Sigmoid colon (tissue), 4 donors: ENCODE measurements at regions not wholly inside any gene's neighbourhood (a gene's known extent, or its start where the extent isn't known, plus 50 kb on each side); places are given as distances from the start of the nearest gene placed in this dataset.
"Not testable (repeated sequence)": the region's sequence is repeated elsewhere in the genome, so short reads cannot be mapped to it uniquely, and the experiment has no call there.

Source experiments
- EP300 ChIP-seq, 4 donors: sonication (generic); formaldehyde crosslinking; IDR thresholded peaks; one replicate each; pipeline ENCODE4 v1.6.1; 2017; ENCODE audit warnings: antibody characterized with exemption in 4 of 4
- POLR2A ChIP-seq, 2 donors: fragments of 450-650 bp; IDR thresholded peaks; one replicate each; pipeline ENCODE4 v1.6.1; 2016; ENCODE audit warnings: antibody characterized with exemption in 2 of 2, mild to moderate bottlenecking in 2 of 2, moderate library complexity in 2 of 2
- POLR2AphosphoS5 ChIP-seq, 4 donors: sonication (generic); formaldehyde crosslinking; IDR thresholded peaks; one replicate each; pipeline ENCODE4 v1.6.1; 2017; ENCODE audit warnings: antibody characterized with exemption in 4 of 4
- TF ChIP-seq, protein P1 (sequence below), 4 experiments: fragments of 450-650 bp in 3 of 4; fragments of 200-600 bp in 1 of 4; IDR thresholded peaks; one replicate each; pipeline ENCODE4 v1.5.1; 2016 to 2019; ENCODE audit warnings: antibody characterized with exemption in 4 of 4, mild to moderate bottlenecking in 3 of 4, moderate library complexity in 2 of 4

- TF ChIP-seq, protein P1, sequence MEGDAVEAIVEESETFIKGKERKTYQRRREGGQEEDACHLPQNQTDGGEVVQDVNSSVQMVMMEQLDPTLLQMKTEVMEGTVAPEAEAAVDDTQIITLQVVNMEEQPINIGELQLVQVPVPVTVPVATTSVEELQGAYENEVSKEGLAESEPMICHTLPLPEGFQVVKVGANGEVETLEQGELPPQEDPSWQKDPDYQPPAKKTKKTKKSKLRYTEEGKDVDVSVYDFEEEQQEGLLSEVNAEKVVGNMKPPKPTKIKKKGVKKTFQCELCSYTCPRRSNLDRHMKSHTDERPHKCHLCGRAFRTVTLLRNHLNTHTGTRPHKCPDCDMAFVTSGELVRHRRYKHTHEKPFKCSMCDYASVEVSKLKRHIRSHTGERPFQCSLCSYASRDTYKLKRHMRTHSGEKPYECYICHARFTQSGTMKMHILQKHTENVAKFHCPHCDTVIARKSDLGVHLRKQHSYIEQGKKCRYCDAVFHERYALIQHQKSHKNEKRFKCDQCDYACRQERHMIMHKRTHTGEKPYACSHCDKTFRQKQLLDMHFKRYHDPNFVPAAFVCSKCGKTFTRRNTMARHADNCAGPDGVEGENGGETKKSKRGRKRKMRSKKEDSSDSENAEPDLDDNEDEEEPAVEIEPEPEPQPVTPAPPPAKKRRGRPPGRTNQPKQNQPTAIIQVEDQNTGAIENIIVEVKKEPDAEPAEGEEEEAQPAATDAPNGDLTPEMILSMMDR (IDR thresholded peaks at IDR 0.05) = not testable (repeated sequence)
- TF ChIP-seq EP300, POLR2AphosphoS5, POLR2A (IDR thresholded peaks at IDR 0.05): not testable (repeated sequence)
Measured at GRCh38 chr2:61649946-61650345, 111.8 kb upstream of the XPO1 start.
